ENCODE measurements at regions not wholly inside any gene's neighbourhood (a gene's known extent, or its start where the extent isn't known, plus 50 kb on each side); places are given as distances from the start of the nearest gene placed in this dataset.

DNA sequence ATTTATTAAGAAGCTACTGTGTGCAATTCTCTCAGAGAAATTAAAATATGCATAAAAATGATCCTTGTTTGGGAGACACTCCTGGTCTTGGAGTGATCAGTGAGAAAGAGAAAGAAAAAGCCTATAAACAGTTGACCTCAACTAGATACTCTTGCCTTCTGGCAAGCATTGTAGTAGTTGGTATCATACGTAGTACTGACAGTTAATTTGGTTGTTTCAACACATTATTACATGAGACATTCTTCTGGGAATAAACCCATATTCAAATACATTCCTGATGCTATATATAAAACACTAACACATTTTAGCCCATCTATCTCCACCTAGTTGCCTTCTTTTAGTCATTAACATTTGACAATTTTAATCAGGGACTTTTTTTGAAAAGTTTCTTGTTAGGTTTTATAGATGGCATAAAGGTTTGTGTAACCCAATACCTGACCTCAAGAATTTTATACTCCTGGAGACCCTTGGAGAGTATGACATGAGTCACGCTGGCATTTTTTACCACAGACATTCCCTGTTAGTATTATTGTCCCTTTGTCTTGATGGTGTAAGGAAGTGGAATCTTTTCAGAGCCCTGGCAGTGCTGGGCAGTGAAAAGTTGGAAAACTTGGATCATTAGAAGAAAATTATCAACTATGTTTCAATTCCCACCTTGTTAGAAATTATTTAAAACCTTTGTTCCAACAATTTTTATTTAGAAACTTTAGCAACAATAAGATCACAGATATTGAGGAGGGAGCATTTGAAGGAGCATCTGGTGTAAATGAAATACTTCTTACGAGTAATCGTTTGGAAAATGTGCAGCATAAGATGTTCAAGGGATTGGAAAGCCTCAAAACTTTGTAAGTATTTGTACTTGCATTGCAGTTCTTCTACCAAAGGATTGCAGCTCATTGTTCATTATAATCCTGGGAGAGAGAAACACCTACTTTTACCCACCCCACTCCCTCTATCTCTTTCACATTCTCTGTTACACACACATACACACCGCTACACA, 167.1 kb upstream of the PACRGL start:
- DNase-seq (ENCODE audit: insufficient read length, low spot score) = no peak
- TF ChIP-seq PAX5 (IDR thresholded peaks at IDR 0.05; ENCODE audit: insufficient read depth, low read length, severe bottlenecking) (no peak), SPI1 (IDR thresholded peaks at IDR 0.05; ENCODE audit: low read depth, low read length) (no peak), POU2F2 (IDR thresholded peaks at IDR 0.05; ENCODE audit: low read depth, low read length) (no peak), TAF1 (IDR thresholded peaks at IDR 0.05; ENCODE audit: low read depth, low read length) (no peak), POLR2AphosphoS5 (IDR thresholded peaks at IDR 0.05; ENCODE audit: low read depth, low read length) (no peak), POLR2A (IDR thresholded peaks at IDR 0.05; ENCODE audit: low read depth, low read length) (no peak)
- no peak for FAIRE-seq

DNA sequence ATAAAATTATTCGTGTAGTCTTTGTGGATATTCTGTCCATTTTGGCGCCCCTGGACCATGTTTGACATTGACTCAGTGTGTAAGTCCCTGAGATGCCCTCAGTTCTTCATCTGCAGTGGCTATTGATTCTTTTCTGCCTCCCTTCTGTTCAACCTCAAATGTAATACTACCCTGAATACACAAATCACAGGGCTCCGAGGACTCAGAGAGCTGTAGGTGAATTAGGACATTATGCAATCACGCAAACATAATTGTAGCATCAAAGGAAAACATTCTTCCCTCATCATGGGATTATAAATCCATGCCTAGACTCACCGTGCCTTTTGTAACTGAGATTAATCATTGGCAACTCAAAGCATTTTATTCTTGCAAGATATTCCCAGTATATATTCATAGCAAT, 161.4 kb upstream of the PACRGL start:
- DNase-seq (ENCODE audit: insufficient read length, low spot score) (no peak), FAIRE-seq (no peak)
- TF ChIP-seq POU2F2 (IDR thresholded peaks at IDR 0.05; ENCODE audit: low read depth, low read length) (no peak), PAX5 (IDR thresholded peaks at IDR 0.05; ENCODE audit: insufficient read depth, low read length, severe bottlenecking) (no peak), SPI1 (IDR thresholded peaks at IDR 0.05; ENCODE audit: low read depth, low read length) (no peak), POLR2AphosphoS5 (IDR thresholded peaks at IDR 0.05; ENCODE audit: low read depth, low read length) (no peak), POLR2A (IDR thresholded peaks at IDR 0.05; ENCODE audit: low read depth, low read length) (no peak), TAF1 (IDR thresholded peaks at IDR 0.05; ENCODE audit: low read depth, low read length) (no peak)

DNA sequence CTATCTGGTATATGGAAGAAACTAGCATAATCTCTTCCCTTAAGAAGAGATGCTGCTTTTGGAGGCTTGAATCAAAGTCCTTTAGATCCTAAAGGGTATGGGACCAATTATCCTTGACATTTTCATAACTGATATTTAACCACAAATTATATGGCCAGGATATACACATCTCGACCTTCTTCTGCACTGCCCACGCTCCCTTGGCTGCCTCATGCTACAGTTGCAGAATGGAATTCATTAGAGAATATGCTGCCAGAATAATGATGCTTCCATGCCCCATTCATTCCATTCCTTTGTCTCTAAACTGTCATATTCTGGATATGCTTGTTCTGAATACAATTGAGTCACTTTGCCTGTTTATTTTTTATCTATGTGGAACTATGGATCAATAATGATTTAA, 157.1 kb upstream of the PACRGL start:
- FAIRE-seq (no peak), DNase-seq (ENCODE audit: insufficient read length, low spot score) (no peak)
- no peak for TF ChIP-seq POLR2A (IDR thresholded peaks at IDR 0.05; ENCODE audit: low read depth, low read length)
- no peak for TF ChIP-seq POU2F2 (IDR thresholded peaks at IDR 0.05; ENCODE audit: low read depth, low read length)

DNA sequence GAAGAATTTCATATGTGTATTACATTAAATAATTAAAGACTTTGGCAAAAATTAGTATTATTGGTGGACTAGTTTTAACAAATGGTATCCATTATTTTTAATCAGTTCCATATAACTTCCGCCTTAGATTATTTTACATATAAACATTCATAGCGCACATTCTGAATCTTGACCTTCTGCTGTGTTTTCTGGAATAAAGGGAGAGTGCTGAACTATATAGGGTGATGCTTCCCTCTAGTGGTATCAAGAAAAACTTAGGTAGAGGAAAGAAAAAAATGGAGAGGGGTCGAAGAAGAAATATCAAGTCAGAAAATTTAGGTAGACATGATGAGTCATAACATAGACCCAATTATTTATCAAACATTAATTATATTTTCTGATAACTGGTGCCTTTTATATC, 155.6 kb upstream of the PACRGL start:
- DNase-seq (ENCODE audit: insufficient read length, low spot score) (no peak), FAIRE-seq (no peak)
- TF ChIP-seq TAF1 (IDR thresholded peaks at IDR 0.05; ENCODE audit: low read depth, low read length) (no peak), PAX5 (IDR thresholded peaks at IDR 0.05; ENCODE audit: insufficient read depth, low read length, severe bottlenecking) (no peak), SPI1 (IDR thresholded peaks at IDR 0.05; ENCODE audit: low read depth, low read length) (no peak), POLR2A (IDR thresholded peaks at IDR 0.05; ENCODE audit: low read depth, low read length) (no peak), POU2F2 (IDR thresholded peaks at IDR 0.05; ENCODE audit: low read depth, low read length) (no peak), POLR2AphosphoS5 (IDR thresholded peaks at IDR 0.05; ENCODE audit: low read depth, low read length) (no peak)

DNA sequence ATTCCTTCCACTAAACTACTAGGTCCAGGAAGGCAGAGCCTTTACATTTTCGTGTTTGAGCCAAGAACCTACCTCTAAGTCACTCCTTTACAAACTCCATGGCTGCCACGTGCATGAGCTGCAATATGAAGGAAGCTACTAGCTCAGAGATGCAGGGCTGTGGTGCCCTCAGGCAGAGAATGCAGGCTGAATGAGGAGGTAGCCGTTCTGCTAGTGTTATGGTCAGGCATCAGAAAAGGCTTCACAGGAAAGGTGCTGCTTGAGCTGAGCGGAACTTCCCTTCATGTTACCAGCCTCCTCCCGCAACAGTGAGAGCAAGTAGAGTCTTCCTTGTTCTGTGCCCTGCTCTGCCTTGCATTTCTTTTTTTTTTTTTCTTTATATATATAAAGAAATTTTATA, 148.3 kb upstream of the PACRGL start:
- DNase-seq (ENCODE audit: insufficient read length, low spot score) = no peak
- FAIRE-seq = no peak
- no peak for TF ChIP-seq POLR2A (IDR thresholded peaks at IDR 0.05; ENCODE audit: low read depth, low read length)
- TF ChIP-seq SPI1 (IDR thresholded peaks at IDR 0.05; ENCODE audit: low read depth, low read length) = no peak
- TF ChIP-seq POU2F2 (IDR thresholded peaks at IDR 0.05; ENCODE audit: low read depth, low read length) = no peak
- no peak for TF ChIP-seq PAX5 (IDR thresholded peaks at IDR 0.05; ENCODE audit: insufficient read depth, low read length, severe bottlenecking)
- TF ChIP-seq POLR2AphosphoS5 (IDR thresholded peaks at IDR 0.05; ENCODE audit: low read depth, low read length) = no peak
- no peak for TF ChIP-seq TAF1 (IDR thresholded peaks at IDR 0.05; ENCODE audit: low read depth, low read length)

DNA sequence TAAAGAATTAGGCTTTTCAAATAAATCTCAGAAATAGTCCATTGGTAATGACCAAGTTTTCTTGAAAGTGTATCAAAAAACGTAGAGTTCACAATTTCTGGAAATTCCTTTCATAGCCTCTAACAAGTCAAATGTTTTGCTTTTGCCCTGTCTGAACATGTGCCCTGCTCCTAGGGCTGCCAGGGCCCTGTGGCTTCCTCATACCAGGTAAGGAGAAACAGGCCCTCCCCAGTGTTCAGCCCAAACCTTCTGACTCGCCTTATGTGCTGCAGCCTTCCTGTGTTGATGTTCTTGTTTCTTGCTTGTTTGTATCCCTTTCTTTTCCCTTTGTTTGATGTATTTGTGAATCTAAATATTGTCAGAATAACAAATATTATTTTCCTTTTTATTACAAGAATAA, 146.1 kb upstream of the PACRGL start:
- no peak for FAIRE-seq
- no peak for TF ChIP-seq POLR2AphosphoS5 (IDR thresholded peaks at IDR 0.05; ENCODE audit: low read depth, low read length)
- TF ChIP-seq POLR2A (IDR thresholded peaks at IDR 0.05; ENCODE audit: low read depth, low read length) = no peak
- no peak for TF ChIP-seq TAF1 (IDR thresholded peaks at IDR 0.05; ENCODE audit: low read depth, low read length)
- TF ChIP-seq POU2F2 (IDR thresholded peaks at IDR 0.05; ENCODE audit: low read depth, low read length) = no peak
- TF ChIP-seq SPI1 (IDR thresholded peaks at IDR 0.05; ENCODE audit: low read depth, low read length) = no peak
- no peak for TF ChIP-seq PAX5 (IDR thresholded peaks at IDR 0.05; ENCODE audit: insufficient read depth, low read length, severe bottlenecking)
- no peak for DNase-seq (ENCODE audit: insufficient read length, low spot score)

DNA sequence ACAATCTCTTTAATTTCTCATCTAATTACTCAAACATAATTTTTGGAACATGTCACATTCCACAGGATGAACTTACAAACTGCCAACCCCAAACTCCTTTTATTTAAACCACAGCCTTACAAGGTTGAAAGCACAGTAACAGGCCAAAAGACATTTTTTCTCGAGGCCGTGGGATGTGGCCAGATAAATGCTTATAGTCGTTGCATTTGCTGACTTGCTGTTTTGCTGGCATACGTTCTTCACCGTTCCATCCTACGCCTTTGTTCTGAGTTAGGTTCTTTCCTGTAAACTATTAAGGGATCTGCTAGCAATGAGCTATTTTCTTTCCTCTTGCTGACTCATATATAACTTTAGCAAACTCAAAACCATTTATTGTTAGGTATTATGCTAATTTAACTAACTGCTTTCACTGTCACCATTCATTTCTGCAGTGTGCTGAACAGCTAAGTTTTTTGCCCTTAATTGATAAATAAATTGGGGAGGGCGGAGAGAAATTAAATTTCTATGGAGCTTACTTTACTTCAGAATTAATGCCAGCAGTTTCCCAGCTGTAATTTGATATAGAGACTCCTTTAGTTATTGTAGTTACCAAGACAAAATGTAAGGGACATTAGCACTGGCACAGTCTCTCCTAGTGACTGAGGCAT, 135.1 kb upstream of the PACRGL start:
- no peak for TF ChIP-seq POU2F2 (IDR thresholded peaks at IDR 0.05; ENCODE audit: low read depth, low read length)
- no peak for TF ChIP-seq SPI1 (IDR thresholded peaks at IDR 0.05; ENCODE audit: low read depth, low read length)
- no peak for TF ChIP-seq TAF1 (IDR thresholded peaks at IDR 0.05; ENCODE audit: low read depth, low read length)
- TF ChIP-seq PAX5 (IDR thresholded peaks at IDR 0.05; ENCODE audit: insufficient read depth, low read length, severe bottlenecking) = no peak
- no peak for TF ChIP-seq POLR2AphosphoS5 (IDR thresholded peaks at IDR 0.05; ENCODE audit: low read depth, low read length)
- no peak for TF ChIP-seq POLR2A (IDR thresholded peaks at IDR 0.05; ENCODE audit: low read depth, low read length)
- FAIRE-seq = no peak
- DNase-seq (ENCODE audit: insufficient read length, low spot score) = no peak

DNA sequence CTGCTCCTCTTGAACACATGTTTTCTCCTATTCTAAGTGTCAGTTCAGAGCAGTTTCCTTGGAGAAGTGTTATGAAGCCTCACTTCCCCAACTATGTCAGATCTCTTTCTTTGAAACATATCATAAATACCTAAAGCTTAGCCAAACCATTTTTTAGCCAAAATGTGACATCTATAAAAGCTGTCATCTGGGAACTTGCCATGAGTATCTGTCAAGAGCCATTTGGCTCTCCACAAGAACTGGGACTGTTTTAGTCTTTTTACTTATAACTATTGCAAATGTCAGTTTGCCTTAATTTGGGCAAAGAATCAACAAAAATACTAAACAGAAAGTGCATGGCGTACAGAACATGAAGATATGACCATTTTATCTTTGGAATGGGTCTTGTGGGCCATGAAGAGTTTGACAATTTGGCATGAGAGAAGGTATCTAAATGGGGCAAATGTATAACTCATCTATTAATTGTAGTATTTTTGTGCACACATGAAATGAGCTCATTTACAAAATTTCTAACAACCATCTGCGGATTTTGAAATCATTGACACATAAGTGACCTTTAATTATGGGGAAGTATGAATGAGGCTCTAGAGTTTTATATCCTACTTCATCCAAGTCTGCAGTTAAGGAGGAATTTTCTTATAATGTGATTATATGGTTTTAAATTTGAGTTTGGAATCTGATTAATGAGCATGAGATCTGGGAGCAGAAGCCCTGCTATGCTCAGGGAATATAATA, 129.1 kb upstream of the PACRGL start:
- FAIRE-seq = no peak
- TF ChIP-seq POLR2A (IDR thresholded peaks at IDR 0.05; ENCODE audit: low read depth, low read length) (no peak), PAX5 (IDR thresholded peaks at IDR 0.05; ENCODE audit: insufficient read depth, low read length, severe bottlenecking) (no peak), POLR2AphosphoS5 (IDR thresholded peaks at IDR 0.05; ENCODE audit: low read depth, low read length) (no peak), POU2F2 (IDR thresholded peaks at IDR 0.05; ENCODE audit: low read depth, low read length) (no peak), TAF1 (IDR thresholded peaks at IDR 0.05; ENCODE audit: low read depth, low read length) (no peak), SPI1 (IDR thresholded peaks at IDR 0.05; ENCODE audit: low read depth, low read length) (no peak)
- no peak for DNase-seq (ENCODE audit: insufficient read length, low spot score)

DNA sequence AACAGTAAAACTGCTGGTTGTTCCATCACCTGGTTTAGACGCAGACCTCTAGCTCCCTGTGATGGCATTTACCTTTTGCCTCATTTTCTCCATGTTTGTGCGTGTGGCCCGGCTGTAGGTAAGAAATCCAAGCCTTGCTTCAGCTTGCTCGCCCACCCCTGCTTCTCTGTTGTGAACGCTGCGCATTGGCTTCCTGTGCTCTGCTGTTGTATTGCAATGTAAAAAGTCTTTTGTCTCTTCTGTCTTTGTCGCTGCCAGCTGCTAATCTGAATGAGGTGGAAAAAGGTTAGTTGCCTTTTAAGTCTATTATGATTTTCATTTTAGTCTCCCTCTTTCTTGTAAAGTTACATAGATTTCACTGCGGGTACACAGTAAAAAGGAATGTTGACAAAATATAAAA, 127.3 kb upstream of the PACRGL start:
- no peak for TF ChIP-seq PAX5 (IDR thresholded peaks at IDR 0.05; ENCODE audit: insufficient read depth, low read length, severe bottlenecking)
- no peak for TF ChIP-seq POLR2A (IDR thresholded peaks at IDR 0.05; ENCODE audit: low read depth, low read length)
- TF ChIP-seq SPI1 (IDR thresholded peaks at IDR 0.05; ENCODE audit: low read depth, low read length) = no peak
- TF ChIP-seq POU2F2 (IDR thresholded peaks at IDR 0.05; ENCODE audit: low read depth, low read length) = no peak
- no peak for TF ChIP-seq TAF1 (IDR thresholded peaks at IDR 0.05; ENCODE audit: low read depth, low read length)
- TF ChIP-seq POLR2AphosphoS5 (IDR thresholded peaks at IDR 0.05; ENCODE audit: low read depth, low read length) = no peak
- DNase-seq (ENCODE audit: insufficient read length, low spot score) = no peak
- no peak for FAIRE-seq

Measured in GM12891 (cell line).